ENCODE measurements at regions not wholly inside any gene's neighbourhood (a gene's known extent, or its start where the extent isn't known, plus 50 kb on each side); places are given as distances from the start of the nearest gene placed in this dataset.
"Not testable (repeated sequence)": the region's sequence is repeated elsewhere in the genome, so short reads cannot be mapped to it uniquely, and the experiment has no call there.

DNA sequence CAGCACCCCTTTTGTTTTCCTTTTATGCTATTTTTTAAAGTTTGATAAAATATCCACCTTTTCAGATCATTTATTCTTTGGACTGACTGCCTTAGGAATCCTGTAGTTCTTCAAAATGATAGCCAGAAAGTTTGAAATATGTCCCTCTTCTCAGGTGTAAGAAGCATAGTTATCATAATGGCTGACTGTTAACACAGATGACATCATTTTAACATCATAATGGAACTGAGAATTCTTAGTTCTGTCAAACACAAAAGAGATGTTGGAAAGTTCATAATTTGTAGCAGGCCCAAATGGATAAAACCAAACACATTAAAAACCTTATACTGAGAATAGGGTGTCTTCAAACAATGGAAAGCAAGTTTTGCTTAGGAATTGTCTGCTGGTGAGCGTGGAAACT, 1254.4 kb downstream of the ADGRL3 start:
- H3K27me3 ChIP-seq, result no peaks in the 10 kb centered on the region

DNA sequence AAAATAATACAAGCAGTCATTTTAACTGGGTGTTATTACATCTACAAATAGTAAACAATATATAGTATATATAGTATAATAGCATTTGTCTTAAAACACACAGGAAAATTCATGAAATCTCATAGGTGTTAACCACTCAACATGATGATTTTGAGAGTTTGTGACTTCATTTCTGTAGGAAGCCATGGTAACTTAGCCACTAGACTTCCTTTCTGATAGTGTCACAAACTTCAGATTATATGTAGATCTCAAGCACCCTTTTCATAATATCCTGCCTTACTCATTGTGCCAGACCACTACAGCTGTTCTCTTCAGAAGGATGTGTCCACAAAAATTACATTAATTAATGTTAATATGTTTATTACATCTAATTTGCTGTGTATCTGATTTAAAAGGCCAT, 1250.6 kb downstream of the ADGRL3 start:
- Histone ChIP-seq H3K9me3 (no peaks in the 10 kb centered on the region), H3K4me2 (no peak overlapping the region), H4K20me1 (no peaks in the 10 kb centered on the region), H3K4me1 (no peaks in the 10 kb centered on the region), H3K36me3 (no peaks in the 10 kb centered on the region), H3K9ac (no peak overlapping the region), H3K27me3 (no peaks in the 10 kb centered on the region), H3K27ac (no peak overlapping the region), H3K4me3 (no peak overlapping the region)
- TF ChIP-seq Cebpa-rat (IDR thresholded peaks at IDR 0.05), result no peak

More for the DNA sequence above, 1254.4 kb downstream of the ADGRL3 start:
- Histone ChIP-seq H3K9ac (no peak overlapping the region), H4K20me1 (no peaks in the 10 kb centered on the region), H3K4me1 (no peaks in the 10 kb centered on the region), H3K9me3 (no peaks in the 10 kb centered on the region), H3K27ac (no peak overlapping the region), H3K36me3 (no peaks in the 10 kb centered on the region), H3K4me3 (no peak overlapping the region), H3K4me2 (no peak overlapping the region)
- no peak for TF ChIP-seq Cebpa-rat (IDR thresholded peaks at IDR 0.05)

- no peaks in the 10 kb centered on the region for H3K36me3 ChIP-seq
These were observed 1249.4 kb downstream of the ADGRL3 start for GRCh38 chr4:62449538-62449937.

GRCh38 chr4:62448911-62449310, 1248.8 kb downstream of the ADGRL3 start:
- no peak for TF ChIP-seq Cebpa-rat (IDR thresholded peaks at IDR 0.05)
- Histone ChIP-seq H3K4me2 (no peak overlapping the region), H4K20me1 (no peaks in the 10 kb centered on the region), H3K36me3 (no peaks in the 10 kb centered on the region), H3K4me1 (no peaks in the 10 kb centered on the region), H3K9me3 (no peaks in the 10 kb centered on the region), H3K27me3 (no peaks in the 10 kb centered on the region), H3K27ac (no peak overlapping the region), H3K9ac (no peak overlapping the region), H3K4me3 (no peak overlapping the region)

More at GRCh38 chr4:62449538-62449937, 1249.4 kb downstream of the ADGRL3 start:
- Histone ChIP-seq H3K27me3 (no peaks in the 10 kb centered on the region), H3K27ac (no peak overlapping the region), H3K4me2 (no peak overlapping the region), H3K4me1 (no peaks in the 10 kb centered on the region), H3K9me3 (no peaks in the 10 kb centered on the region), H4K20me1 (no peaks in the 10 kb centered on the region), H3K9ac (no peak overlapping the region), H3K4me3 (no peak overlapping the region)
- no peak for TF ChIP-seq Cebpa-rat (IDR thresholded peaks at IDR 0.05)

DNA sequence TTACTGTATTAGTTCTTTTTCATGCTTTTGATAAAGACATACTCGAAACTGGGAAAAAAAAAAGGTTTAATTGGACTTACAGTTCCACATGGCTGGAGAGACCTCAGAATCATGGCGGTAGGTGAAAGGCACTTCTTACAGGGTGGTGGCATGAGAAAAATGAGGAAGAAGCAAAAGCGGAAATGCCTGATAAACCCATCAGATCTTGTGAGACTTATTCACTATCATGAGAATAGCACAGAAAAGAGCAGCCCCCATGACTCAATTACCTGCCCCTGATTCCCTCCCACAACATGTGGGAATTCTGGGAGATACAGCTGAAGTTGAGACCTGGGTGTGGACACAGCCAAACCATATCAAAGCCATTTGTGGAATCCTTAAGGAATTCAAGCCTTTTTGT, 1238.9 kb downstream of the ADGRL3 start:
- H3K9ac ChIP-seq, result no peak overlapping the region
- no peaks in the 10 kb centered on the region for H4K20me1 ChIP-seq
- TF ChIP-seq Cebpa-rat (IDR thresholded peaks at IDR 0.05), result no peak
- H3K27ac ChIP-seq, result no peak overlapping the region
- H3K36me3 ChIP-seq, result no peaks in the 10 kb centered on the region
- no peak overlapping the region for H3K4me3 ChIP-seq
- no peaks in the 10 kb centered on the region for H3K4me1 ChIP-seq
- H3K9me3 ChIP-seq, result peaks cover 13% of the 10 kb centered on the region
- no peak overlapping the region for H3K4me2 ChIP-seq
- no peaks in the 10 kb centered on the region for H3K27me3 ChIP-seq

GRCh38 chr4:62434921-62435320, 1234.8 kb downstream of the ADGRL3 start:
- Histone ChIP-seq H3K4me3 (no peak overlapping the region), H3K27me3 (no peaks in the 10 kb centered on the region), H3K9me3 (peaks cover 18% of the 10 kb centered on the region; the same call in 1 of the 2 replicates), H3K9ac (no peak overlapping the region), H3K4me1 (no peaks in the 10 kb centered on the region), H3K36me3 (no peaks in the 10 kb centered on the region), H4K20me1 (no peaks in the 10 kb centered on the region), H3K27ac (no peak overlapping the region), H3K4me2 (no peak overlapping the region)
- no peak for TF ChIP-seq Cebpa-rat (IDR thresholded peaks at IDR 0.05)

DNA sequence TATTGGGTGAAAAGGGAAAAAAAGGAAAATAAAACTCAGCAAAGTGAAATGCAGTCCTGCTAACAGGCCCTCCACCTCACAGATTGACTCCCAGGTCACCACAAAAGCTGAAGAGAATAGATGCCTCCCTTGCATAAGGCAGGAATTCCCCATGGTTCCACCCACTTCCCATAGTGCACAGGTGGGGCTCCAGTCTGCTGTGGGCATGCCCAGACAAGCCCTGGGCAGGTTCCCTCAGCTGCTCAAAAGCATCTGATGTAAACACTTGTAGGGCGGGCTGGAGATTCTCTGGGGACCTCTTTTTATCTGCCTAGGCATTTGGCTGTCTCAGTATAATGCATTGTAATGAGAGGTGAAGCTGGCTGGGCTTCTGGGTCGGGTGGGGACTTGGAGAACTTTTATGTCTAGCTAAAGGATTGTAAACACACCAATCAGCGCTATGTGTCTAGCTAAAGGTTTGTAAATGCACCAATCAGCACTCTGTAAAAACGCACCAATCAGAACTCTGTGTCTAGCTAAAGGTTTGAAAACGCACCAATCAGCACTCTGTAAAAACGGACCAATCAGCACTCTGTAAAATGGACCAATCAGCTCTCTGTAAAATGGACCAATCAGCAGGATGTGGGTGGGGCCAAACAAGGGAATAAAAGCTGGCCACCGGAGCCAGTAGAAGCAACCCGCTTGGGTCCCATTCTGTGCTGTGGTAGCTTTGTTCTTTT, 1231.5 kb downstream of the ADGRL3 start:
- not testable (repeated sequence) for H3K4me2 ChIP-seq, H4K20me1 ChIP-seq, H3K36me3 ChIP-seq, H3K4me3 ChIP-seq, H3K9ac ChIP-seq, H3K27me3 ChIP-seq, H3K4me1 ChIP-seq, H3K27ac ChIP-seq
- H3K9me3 ChIP-seq, result 0 out of 2 replicates have a peak, but pooled peaks cover 13% of the 10 kb centered on the region

DNA sequence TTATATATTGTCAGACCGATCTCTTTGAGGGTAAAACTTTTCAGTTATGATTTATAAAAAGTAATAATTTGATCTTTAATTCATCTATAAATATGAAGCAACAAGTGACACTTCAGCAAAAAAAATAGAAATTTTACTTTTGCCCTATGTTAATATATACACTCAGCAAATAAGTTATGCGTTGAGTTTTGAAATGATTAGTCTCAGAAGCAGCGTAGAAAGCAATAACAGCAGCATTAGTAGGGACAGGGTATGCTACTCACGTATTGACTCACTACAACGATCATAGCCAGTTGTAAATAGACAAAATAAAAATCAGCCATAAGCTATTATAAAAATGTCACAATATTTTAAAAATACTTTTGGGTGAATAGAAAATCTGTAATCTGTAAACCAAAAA, 1229.2 kb downstream of the ADGRL3 start:
- Histone ChIP-seq H3K9ac (no peak overlapping the region), H3K27me3 (no peaks in the 10 kb centered on the region), H3K4me2 (no peak overlapping the region), H3K27ac (no peak overlapping the region), H3K4me1 (no peaks in the 10 kb centered on the region), H3K4me3 (no peak overlapping the region), H3K9me3 (0 out of 2 replicates have a peak, but pooled peaks cover 9% of the 10 kb centered on the region), H4K20me1 (no peaks in the 10 kb centered on the region), H3K36me3 (no peaks in the 10 kb centered on the region)
- TF ChIP-seq Cebpa-rat (IDR thresholded peaks at IDR 0.05), result no peak

- Histone ChIP-seq H3K4me2 (no peak overlapping the region), H3K27me3 (no peaks in the 10 kb centered on the region), H3K9ac (no peak overlapping the region), H3K4me1 (no peaks in the 10 kb centered on the region), H3K27ac (no peak overlapping the region), H3K9me3 (no peaks in the 10 kb centered on the region), H3K4me3 (no peak overlapping the region), H3K36me3 (no peaks in the 10 kb centered on the region), H4K20me1 (no peaks in the 10 kb centered on the region)
- no peak for TF ChIP-seq Cebpa-rat (IDR thresholded peaks at IDR 0.05)
These were observed 1215.1 kb downstream of the ADGRL3 start for GRCh38 chr4:62415256-62415655.

DNA sequence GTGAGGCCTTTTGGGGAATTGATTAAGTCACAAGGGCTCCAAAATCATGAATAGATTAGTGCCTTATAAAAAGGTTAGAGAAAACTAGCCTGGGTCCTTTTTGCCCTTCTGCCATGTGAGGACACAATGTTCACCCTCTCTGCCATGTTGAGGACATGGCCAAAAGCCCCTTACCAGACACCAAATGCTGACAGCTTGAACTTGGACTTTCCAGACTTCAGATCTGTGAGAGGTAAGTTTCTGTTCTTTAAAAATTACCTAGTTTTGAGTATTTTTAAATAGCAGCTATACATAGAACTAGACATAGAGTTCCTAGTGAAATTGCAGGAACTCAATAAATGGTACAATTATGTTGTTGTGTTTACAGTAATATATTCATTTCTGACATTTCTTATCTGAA, 1214.4 kb downstream of the ADGRL3 start:
- no peak overlapping the region for H3K27ac ChIP-seq
- TF ChIP-seq Cebpa-rat (IDR thresholded peaks at IDR 0.05), result no peak

More for the DNA sequence above, 1214.4 kb downstream of the ADGRL3 start:
- Histone ChIP-seq H3K9me3 (no peaks in the 10 kb centered on the region), H3K4me3 (no peak overlapping the region), H3K4me2 (no peak overlapping the region), H3K27me3 (no peaks in the 10 kb centered on the region), H3K4me1 (no peaks in the 10 kb centered on the region), H3K36me3 (no peaks in the 10 kb centered on the region), H4K20me1 (no peaks in the 10 kb centered on the region), H3K9ac (no peak overlapping the region)
